Transverse colon (tissue), 4 donors: ENCODE measurements at regions not wholly inside any gene's neighbourhood (a gene's known extent, or its start where the extent isn't known, plus 50 kb on each side); places are given as distances from the start of the nearest gene placed in this dataset.

ENCODE experiments used
- POLR2AphosphoS5 ChIP-seq, 3 donors: sonication (generic); formaldehyde crosslinking; IDR thresholded peaks; one replicate each; pipeline ENCODE4 v1.6.1; 2016; ENCODE audit warnings: antibody characterized with exemption in 3 of 3
- TF ChIP-seq, protein P1 (sequence below), 5 experiments: fragments of 200-600 bp in 3 of 5; fragments of 450-650 bp in 2 of 5; sonication (generic) in 3 of 5; IDR thresholded peaks; 1 replicate in 2 of 5; 2 replicates in 3 of 5; pipeline ENCODE4 v1.5.1; 2016 to 2017; ENCODE audit warnings: antibody characterized with exemption in 5 of 5, inconsistent platforms in 3 of 5, mild to moderate bottlenecking in 2 of 5, moderate library complexity in 1 of 5

- TF ChIP-seq, protein P1, sequence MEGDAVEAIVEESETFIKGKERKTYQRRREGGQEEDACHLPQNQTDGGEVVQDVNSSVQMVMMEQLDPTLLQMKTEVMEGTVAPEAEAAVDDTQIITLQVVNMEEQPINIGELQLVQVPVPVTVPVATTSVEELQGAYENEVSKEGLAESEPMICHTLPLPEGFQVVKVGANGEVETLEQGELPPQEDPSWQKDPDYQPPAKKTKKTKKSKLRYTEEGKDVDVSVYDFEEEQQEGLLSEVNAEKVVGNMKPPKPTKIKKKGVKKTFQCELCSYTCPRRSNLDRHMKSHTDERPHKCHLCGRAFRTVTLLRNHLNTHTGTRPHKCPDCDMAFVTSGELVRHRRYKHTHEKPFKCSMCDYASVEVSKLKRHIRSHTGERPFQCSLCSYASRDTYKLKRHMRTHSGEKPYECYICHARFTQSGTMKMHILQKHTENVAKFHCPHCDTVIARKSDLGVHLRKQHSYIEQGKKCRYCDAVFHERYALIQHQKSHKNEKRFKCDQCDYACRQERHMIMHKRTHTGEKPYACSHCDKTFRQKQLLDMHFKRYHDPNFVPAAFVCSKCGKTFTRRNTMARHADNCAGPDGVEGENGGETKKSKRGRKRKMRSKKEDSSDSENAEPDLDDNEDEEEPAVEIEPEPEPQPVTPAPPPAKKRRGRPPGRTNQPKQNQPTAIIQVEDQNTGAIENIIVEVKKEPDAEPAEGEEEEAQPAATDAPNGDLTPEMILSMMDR (IDR thresholded peaks at IDR 0.05): no peak
- TF ChIP-seq POLR2AphosphoS5 (IDR thresholded peaks at IDR 0.05): no peak
Measured at GRCh38 chr21:35328856-35329455, 279.9 kb upstream of the RUNX1 start.
